LNCaP clone FGC (cell line): ENCODE measurements at regions not wholly inside any gene's neighbourhood (a gene's known extent, or its start where the extent isn't known, plus 50 kb on each side); places are given as distances from the start of the nearest gene placed in this dataset.

Experiments
- DNase-seq: peaks from one replicate; pipeline ENCODE4 v3.0.0-alpha.2; 2011; ENCODE audit warnings: low read depth
- H3K4me3 ChIP-seq: 2 replicates; pipeline ENCODE4 v1.5.1; 2011; ENCODE audit warnings: mild to moderate bottlenecking, low read depth, low read length, control low read depth
- CTCF ChIP-seq: IDR thresholded peaks from 2 replicates; pipeline ENCODE4 v1.5.1; 2012; ENCODE audit warnings: mild to moderate bottlenecking; ENCODE audit not compliant: control insufficient read depth, insufficient read depth; ENCODE audit errors: extremely low read depth

- no peak for DNase-seq
- no peak for TF ChIP-seq CTCF
- no peak overlapping the region for H3K4me3 ChIP-seq
Observed at GRCh38 chr12:34206061-34206785, 183.9 kb downstream of the ALG10 start.

GRCh38 chr12:34207858-34208257 is 185.6 kb downstream of the ALG10 start:
- DNase-seq: no peak
- H3K4me3 ChIP-seq: no peak overlapping the region
- TF ChIP-seq CTCF: no peak

- TF ChIP-seq CTCF: no peak
- DNase-seq: no peak
- no peak overlapping the region for H3K4me3 ChIP-seq
Observed at GRCh38 chr12:34208331-34209258, 186.3 kb downstream of the ALG10 start.

DNA sequence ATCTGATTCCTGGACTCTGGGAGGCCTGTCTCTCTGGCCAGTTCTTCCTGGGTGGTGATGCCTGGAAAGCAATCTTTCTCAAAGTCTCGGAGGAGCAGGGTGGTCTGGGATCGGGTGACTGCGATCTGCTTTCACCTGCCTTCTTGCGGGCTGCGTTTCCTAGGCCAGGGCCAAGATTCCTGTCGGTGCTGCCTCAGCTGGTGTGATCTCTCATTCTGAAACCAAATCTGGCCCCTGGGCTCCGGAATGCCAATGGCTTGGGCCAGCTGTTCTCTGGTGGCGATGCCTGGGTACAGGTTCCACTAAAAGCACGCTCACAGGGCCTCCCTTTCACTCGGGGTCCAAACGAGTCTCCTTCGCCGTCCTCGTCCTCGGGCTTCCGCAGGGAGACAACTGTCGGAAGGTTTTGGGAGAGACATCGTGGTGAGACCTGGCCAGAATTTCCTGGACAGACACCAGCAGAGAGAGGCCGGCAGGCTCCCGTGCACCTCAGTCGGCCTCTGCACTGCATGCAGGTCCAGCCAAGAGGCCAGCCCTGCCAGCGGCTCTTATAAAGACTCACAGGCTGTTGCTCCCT is 187.1 kb downstream of the ALG10 start:
- no peak overlapping the region for H3K4me3 ChIP-seq
- TF ChIP-seq CTCF: no peak
- no peak for DNase-seq

- DNase-seq: no peak
- H3K4me3 ChIP-seq: no peak overlapping the region
- no peak for TF ChIP-seq CTCF
Observed at GRCh38 chr12:34210183-34210582, 187.9 kb downstream of the ALG10 start.

- DNase-seq: no peak
- no peak for TF ChIP-seq CTCF
- H3K4me3 ChIP-seq: no peak overlapping the region
Observed at GRCh38 chr12:34210689-34211530, 188.6 kb downstream of the ALG10 start.
